ENCODE measurements at regions not wholly inside any gene's neighbourhood (a gene's known extent, or its start where the extent isn't known, plus 50 kb on each side); places are given as distances from the start of the nearest gene placed in this dataset.

- DNase-seq = no peak
Observed at GRCh38 chr1:200248541-200248940, 161.3 kb downstream of the ZNF281 start.

GRCh38 chr1:200247518-200247917, 162.3 kb downstream of the ZNF281 start:
- peak; percentile 50 for DNase-seq

GRCh38 chr1:200245473-200245872, 164.4 kb downstream of the ZNF281 start:
- DNase-seq = no peak

GRCh38 chr1:200243042-200243437, 166.8 kb downstream of the ZNF281 start:
- DNase-seq = no peak

- DNase-seq = peak; percentile 83
Observed at GRCh38 chr1:200242110-200243041, 167.5 kb downstream of the ZNF281 start.

- peak; percentile 23 for DNase-seq
Observed at GRCh38 chr1:200240656-200241055, 169.2 kb downstream of the ZNF281 start.

GRCh38 chr1:200238311-200238710, 171.5 kb downstream of the ZNF281 start:
- DNase-seq = no peak

- no peak for DNase-seq
Observed at GRCh38 chr1:200237066-200237465, 172.8 kb downstream of the ZNF281 start.

- DNase-seq = no peak
Observed at GRCh38 chr1:200234938-200235337, 174.9 kb downstream of the ZNF281 start.

GRCh38 chr1:200233393-200233792, 176.4 kb downstream of the ZNF281 start:
- no peak for DNase-seq

GRCh38 chr1:200231787-200232231, 178.0 kb downstream of the ZNF281 start:
- no peak for DNase-seq

GRCh38 chr1:200230671-200231070, 179.2 kb downstream of the ZNF281 start:
- no peak for DNase-seq

GRCh38 chr1:200228486-200228885, 181.3 kb downstream of the ZNF281 start:
- DNase-seq = no peak

- peak; percentile 9 for DNase-seq
Observed at GRCh38 chr1:200228081-200228480, 181.8 kb downstream of the ZNF281 start.
